ENCODE measurements at regions not wholly inside any gene's neighbourhood (a gene's known extent, or its start where the extent isn't known, plus 50 kb on each side); places are given as distances from the start of the nearest gene placed in this dataset.

DNA sequence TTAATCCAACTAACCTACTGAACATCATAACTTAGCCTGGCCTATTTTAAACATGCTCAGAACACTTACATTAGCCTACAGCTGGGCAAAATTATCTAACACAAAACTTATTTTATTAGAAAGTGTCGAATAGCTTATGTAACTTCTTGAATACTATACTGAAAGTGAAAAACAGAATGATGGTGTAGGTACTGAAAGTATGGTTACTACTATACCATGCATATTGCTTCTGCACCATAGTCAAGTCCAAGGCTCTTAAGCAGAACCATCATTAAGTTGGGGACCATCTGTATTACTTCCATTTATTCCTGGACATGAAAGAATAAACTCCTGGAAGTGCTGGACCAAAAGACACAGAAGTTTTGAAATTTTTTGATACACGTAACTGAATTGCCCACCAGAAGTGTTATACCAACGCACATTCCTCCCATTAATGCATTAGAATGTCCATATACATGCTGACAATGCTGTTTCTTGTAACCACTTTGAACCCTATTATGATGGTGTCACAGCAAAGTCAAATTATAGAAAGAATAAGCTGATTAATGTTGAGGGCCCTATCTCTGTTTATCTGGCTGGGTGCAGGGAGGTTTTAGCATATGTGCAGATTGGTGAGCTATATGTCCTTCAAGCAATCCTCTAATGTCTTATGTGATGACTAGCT, 375.7 kb downstream of the ACTL7B start:
- TF ChIP-seq, protein P1, sequence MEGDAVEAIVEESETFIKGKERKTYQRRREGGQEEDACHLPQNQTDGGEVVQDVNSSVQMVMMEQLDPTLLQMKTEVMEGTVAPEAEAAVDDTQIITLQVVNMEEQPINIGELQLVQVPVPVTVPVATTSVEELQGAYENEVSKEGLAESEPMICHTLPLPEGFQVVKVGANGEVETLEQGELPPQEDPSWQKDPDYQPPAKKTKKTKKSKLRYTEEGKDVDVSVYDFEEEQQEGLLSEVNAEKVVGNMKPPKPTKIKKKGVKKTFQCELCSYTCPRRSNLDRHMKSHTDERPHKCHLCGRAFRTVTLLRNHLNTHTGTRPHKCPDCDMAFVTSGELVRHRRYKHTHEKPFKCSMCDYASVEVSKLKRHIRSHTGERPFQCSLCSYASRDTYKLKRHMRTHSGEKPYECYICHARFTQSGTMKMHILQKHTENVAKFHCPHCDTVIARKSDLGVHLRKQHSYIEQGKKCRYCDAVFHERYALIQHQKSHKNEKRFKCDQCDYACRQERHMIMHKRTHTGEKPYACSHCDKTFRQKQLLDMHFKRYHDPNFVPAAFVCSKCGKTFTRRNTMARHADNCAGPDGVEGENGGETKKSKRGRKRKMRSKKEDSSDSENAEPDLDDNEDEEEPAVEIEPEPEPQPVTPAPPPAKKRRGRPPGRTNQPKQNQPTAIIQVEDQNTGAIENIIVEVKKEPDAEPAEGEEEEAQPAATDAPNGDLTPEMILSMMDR (IDR thresholded peaks at IDR 0.05; ENCODE audit: borderline replicate concordance, insufficient read depth, low read depth, low read length): no peak

DNA sequence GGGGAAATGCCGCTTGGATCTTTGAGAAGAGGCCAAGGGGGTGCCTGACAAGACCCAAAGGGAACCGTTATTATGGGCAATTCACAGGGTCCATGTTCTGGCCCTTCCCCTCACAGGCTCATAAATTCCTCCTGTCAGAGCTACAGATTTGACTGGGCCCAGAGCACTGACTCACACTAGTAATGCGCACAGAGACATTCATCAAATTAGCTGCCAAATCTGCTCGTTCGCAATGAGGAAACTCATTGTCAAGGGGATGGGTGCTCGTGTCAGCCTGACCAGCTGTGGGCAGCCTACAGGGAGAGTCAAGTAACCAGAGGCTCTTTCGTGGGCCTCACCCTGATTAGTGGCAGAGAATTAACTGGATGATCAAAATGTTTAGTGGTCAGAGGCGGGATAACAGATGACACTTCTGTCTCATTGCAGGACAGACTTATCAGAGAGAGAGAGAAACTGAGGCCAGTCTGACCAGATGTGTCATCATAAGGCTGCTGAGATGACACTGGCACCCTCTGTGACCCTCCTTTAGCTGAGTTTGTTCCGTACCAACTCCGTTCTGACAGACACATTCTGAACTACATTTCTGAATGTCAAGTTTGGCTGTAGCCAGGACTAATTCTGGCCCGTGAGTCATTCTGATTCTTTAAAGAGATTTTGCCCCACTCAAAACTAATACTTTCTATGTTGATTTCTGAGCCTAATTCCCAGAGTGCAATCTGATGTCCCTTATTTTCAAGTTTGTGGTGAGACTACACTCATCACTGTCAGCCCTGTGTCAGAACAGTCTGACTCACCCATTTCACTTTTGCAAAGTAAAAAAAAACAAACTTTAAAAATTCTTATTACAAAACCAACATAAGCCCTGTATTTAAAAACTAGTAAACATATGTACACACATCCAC, 377.1 kb downstream of the ACTL7B start:
- no peak overlapping the region for H3K4me3 ChIP-seq (ENCODE audit: low read depth, low read length)
- TF ChIP-seq, protein P1 (IDR thresholded peaks at IDR 0.05; ENCODE audit: borderline replicate concordance, insufficient read depth, low read depth, low read length): no peak

More for the DNA sequence above, 375.7 kb downstream of the ACTL7B start:
- no peak overlapping the region for H3K4me3 ChIP-seq (ENCODE audit: low read depth, low read length)

DNA sequence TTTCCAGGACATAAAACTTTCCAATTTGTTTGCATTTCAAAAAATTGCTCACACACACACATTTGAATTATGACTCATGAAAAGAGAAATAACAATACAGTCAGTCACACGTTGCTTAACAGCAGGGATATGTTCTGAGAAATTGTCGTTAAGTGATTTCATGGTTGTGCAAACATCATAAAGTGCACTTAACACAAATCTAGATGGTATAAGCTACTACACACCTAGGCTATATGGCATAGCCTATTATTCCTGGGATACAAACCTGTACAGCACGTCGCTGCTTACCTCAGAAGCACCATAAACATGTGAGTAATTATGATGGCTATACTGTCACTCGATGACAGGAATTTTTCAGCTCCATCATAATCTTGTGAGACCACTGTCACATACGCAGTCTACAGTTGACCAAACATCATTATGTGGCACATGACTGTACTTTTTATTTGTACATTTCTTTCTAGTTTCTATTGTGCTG, 378.2 kb downstream of the ACTL7B start:
- TF ChIP-seq, protein P1 (IDR thresholded peaks at IDR 0.05; ENCODE audit: borderline replicate concordance, insufficient read depth, low read depth, low read length): no peak
- no peak overlapping the region for H3K4me3 ChIP-seq (ENCODE audit: low read depth, low read length)

DNA sequence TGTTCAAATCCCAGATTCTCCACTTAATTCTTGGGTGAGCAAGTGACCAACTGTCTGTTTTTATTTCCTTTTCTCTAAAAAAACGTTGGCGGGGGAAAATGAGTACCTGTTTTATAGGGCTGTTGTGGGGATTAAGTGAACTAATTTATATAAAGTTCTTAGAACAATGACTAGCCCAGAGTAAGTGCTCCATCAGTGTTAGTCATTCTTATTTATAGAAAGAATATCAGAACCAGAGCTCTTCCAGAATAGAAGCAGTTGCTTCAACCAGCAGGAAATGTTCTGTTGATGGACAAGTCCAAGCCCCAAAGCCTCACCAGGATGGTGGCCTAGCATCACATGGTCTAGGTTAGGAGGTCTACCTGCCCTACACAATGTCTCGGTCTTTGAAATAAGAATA, 379.2 kb downstream of the ACTL7B start:
- TF ChIP-seq, protein P1 (IDR thresholded peaks at IDR 0.05; ENCODE audit: borderline replicate concordance, insufficient read depth, low read depth, low read length): no peak
- no peak overlapping the region for H3K4me3 ChIP-seq (ENCODE audit: low read depth, low read length)

DNA sequence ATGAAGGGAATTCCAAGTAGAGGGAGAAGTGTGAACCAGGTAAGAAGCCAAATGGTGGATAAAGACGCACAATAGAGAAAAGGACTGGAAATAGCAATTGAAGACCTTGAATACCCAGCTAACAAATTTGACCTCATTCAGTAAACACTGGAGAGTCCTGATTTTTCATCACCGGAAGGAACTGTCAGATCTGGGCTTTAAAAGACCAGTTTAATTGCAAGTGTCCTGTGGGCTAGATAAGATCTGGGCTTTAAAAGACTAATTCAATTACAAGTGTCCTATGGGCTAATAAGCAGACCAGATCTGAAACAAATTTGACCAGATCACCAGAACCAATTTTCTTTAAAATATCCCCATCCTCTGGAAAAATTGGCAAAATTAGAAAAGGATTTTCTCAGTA, 380.0 kb downstream of the ACTL7B start:
- TF ChIP-seq, protein P1 (IDR thresholded peaks at IDR 0.05; ENCODE audit: borderline replicate concordance, insufficient read depth, low read depth, low read length): no peak
- no peak overlapping the region for H3K4me3 ChIP-seq (ENCODE audit: low read depth, low read length)

DNA sequence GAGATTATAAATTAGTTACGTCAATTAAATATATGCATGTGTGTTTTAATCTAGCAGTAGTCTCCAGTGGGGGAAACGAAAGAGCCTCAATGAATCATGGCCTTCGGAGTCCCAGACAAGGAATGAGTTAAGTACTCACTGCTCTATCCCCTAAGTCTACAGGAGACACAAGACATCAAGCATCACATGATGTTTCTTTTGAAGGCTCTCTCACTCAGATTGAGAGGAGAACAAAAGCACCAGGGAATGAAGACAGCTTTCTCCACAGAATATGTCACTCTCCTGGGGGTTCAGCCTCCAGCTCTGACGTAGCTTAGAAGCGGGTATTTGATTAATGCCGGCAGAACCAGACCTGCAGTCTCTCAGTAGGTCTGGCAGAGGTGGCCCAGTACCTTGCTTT, 381.4 kb downstream of the ACTL7B start:
- H3K4me3 ChIP-seq (ENCODE audit: low read depth, low read length): no peak overlapping the region
- TF ChIP-seq, protein P1 (IDR thresholded peaks at IDR 0.05; ENCODE audit: borderline replicate concordance, insufficient read depth, low read depth, low read length): no peak

Measured in GM12875 (cell line).